ENCODE measurements at regions not wholly inside any gene's neighbourhood (a gene's known extent, or its start where the extent isn't known, plus 50 kb on each side); places are given as distances from the start of the nearest gene placed in this dataset.

DNA sequence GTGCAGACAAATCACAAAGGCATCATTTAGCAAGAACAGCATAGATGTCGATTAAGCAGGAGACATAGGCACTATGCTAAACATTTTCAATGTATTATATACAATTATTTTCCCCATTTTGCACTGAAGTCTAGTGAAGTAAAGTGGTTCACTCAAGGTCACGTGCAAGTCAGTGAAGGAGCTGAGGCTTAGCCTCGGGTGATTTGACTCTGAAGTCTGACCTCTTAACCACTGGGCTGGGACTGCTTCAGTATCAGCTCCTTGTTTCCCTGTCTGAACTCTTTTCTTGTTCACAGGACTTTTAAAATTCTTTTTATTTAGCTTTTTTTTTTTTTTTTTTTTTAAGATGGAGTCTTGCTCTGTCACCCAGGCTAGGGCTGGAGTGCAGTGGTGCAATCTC, 262.7 kb downstream of the DRD1 start:
- Histone ChIP-seq H3K36me3 (ENCODE audit: control insufficient read depth in 2 of 2, insufficient read depth in 2 of 2, low read length in 2 of 2) (no peaks in the 10 kb centered on the region), H3K27me3 (ENCODE audit: control insufficient read depth in 1 of 2, insufficient read depth in 2 of 2, low read length in 2 of 2) (no peaks in the 10 kb centered on the region), H3K4me3 (ENCODE audit: low read length in 2 of 2) (no peak overlapping the region), H3K4me1 (ENCODE audit: control insufficient read depth, insufficient read depth, low read length) (no peaks in the 10 kb centered on the region), H3K9ac (ENCODE audit: low read length in 2 of 2) (no peak overlapping the region), H3K27ac (ENCODE audit: low read length) (no peak overlapping the region), H3K9me3 (ENCODE audit: control insufficient read depth in 2 of 2, low read length in 2 of 2) (no peaks in the 10 kb centered on the region)

DNA sequence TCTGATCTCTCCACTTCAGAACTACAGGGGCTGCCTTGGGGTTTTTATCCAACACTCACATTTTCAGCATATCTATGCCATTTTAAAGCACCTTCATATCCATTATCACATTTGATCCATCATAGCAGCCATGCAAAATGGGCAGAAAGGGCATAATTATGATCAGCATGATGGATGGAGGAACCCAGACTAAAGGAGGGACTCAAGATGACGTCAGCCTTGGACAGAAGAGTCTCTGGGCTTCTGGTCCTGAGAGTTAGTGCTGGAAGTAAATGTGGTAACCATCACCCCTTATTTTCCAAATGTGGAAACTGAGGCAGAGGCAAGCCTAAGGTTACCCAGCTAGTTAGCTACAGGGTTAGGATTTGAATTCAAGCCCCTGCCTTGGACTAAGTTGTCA, 273.1 kb downstream of the DRD1 start:
- Histone ChIP-seq H3K27me3 (ENCODE audit: control insufficient read depth in 1 of 2, insufficient read depth in 2 of 2, low read length in 2 of 2) (no peaks in the 10 kb centered on the region), H3K9ac (ENCODE audit: low read length in 2 of 2) (no peak overlapping the region), H3K9me3 (ENCODE audit: control insufficient read depth in 2 of 2, low read length in 2 of 2) (no peaks in the 10 kb centered on the region), H3K27ac (ENCODE audit: low read length) (no peak overlapping the region), H3K4me3 (ENCODE audit: low read length in 2 of 2) (no peak overlapping the region), H3K36me3 (ENCODE audit: control insufficient read depth in 2 of 2, insufficient read depth in 2 of 2, low read length in 2 of 2) (no peaks in the 10 kb centered on the region), H3K4me1 (ENCODE audit: control insufficient read depth, insufficient read depth, low read length) (no peaks in the 10 kb centered on the region)

DNA sequence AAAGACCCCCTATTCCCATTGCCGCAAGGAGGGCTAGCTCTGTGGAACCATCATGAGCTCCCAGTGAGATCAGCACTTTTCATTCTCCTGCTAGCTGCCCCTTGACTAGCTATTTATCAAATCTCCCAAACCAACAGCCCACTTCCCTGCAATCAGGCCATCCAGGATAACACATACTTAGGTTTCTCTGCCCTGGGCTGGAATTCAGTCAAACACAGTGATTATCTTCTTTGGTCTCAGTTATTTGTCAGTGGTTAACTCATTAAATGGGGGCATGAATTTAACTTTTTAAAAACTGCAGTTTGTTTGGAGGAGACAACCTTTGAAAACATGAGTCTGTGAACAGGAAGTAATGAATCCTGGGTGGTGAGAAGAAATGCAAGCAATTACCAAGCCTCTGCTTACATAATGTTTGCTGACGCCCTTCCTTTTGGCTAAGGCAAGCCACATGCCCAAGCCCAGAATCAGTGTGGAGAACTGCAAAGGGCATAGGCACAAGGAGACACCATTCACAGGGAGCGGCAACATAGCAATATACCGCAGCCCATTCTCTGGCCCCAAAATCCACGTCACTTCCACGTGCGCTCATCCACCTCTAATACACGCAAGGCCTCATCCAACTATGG, 275.0 kb downstream of the DRD1 start:
- H3K4me1 ChIP-seq (ENCODE audit: control insufficient read depth, insufficient read depth, low read length), result no peaks in the 10 kb centered on the region
- no peaks in the 10 kb centered on the region for H3K27me3 ChIP-seq (ENCODE audit: control insufficient read depth in 1 of 2, insufficient read depth in 2 of 2, low read length in 2 of 2)
- H3K9ac ChIP-seq (ENCODE audit: low read length in 2 of 2), result no peak overlapping the region

DNA sequence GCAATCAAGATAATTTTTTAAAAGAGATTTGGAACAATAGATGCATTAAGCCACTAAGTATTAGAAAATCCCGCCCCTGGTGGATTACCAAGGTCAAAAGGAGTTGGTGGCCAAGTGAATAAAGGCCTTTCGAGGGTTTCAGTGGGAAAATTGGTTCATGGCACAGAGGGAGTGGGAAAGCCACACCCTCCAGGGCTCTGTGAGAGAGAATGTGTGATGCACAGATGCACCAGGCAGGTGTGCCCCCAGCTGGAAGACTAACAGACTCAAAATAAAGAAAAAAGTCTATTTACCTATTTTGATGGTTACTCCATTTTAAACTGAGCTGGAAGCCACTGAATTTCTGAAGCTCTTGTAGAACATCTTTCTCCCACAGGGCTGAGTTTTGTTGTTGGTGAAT, 278.0 kb downstream of the DRD1 start:
- Histone ChIP-seq H3K9ac (ENCODE audit: low read length in 2 of 2) (no peak overlapping the region), H3K9me3 (ENCODE audit: control insufficient read depth in 2 of 2, low read length in 2 of 2) (no peaks in the 10 kb centered on the region), H3K36me3 (ENCODE audit: control insufficient read depth in 2 of 2, insufficient read depth in 2 of 2, low read length in 2 of 2) (no peaks in the 10 kb centered on the region), H3K27ac (ENCODE audit: low read length) (no peak overlapping the region), H3K4me3 (ENCODE audit: low read length in 2 of 2) (no peak overlapping the region), H3K27me3 (ENCODE audit: control insufficient read depth in 1 of 2, insufficient read depth in 2 of 2, low read length in 2 of 2) (no peaks in the 10 kb centered on the region), H3K4me1 (ENCODE audit: control insufficient read depth, insufficient read depth, low read length) (peaks cover 4% of the 10 kb centered on the region)

More for the DNA sequence above, 275.0 kb downstream of the DRD1 start:
- no peak overlapping the region for H3K4me3 ChIP-seq (ENCODE audit: low read length in 2 of 2)
- H3K9me3 ChIP-seq (ENCODE audit: control insufficient read depth in 2 of 2, low read length in 2 of 2), result no peaks in the 10 kb centered on the region
- no peaks in the 10 kb centered on the region for H3K36me3 ChIP-seq (ENCODE audit: control insufficient read depth in 2 of 2, insufficient read depth in 2 of 2, low read length in 2 of 2)
- no peak overlapping the region for H3K27ac ChIP-seq (ENCODE audit: low read length)

DNA sequence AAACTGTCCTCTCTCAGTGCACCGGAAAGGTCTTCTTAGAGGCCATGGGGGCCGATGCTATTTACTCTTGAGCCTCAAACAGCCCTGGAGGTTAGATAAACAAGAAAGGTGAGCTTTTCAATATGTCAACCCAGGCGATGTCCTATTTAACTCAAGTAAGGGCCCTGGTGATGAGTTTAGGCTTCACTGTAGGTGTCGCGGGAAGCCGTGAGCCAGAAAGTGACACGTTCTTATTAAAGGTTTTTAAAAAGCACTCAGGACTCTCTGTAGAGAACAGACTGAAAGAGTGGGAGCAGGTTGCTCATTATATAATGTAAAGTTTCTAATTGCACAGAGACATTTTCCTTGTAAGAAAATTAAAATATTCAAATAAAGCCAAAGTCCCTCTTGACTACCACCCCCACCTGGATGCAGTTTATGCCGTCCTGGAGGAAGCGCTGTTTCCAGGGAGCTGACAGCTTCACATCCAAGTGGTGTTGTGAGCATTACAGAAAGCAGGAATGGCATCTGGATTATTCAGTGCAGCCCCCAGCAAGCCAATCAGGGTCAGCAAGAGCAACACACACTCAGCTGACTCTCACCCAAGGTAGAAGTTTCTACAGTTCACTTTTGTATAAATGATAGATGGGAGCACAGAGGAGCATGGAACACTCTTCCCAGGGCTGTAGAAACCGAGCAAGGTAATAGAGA, 280.3 kb downstream of the DRD1 start:
- Histone ChIP-seq H3K36me3 (ENCODE audit: control insufficient read depth in 2 of 2, insufficient read depth in 2 of 2, low read length in 2 of 2) (no peaks in the 10 kb centered on the region), H3K4me3 (ENCODE audit: low read length in 2 of 2) (no peak overlapping the region), H3K27ac (ENCODE audit: low read length) (no peak overlapping the region), H3K9ac (ENCODE audit: low read length in 2 of 2) (no peak overlapping the region), H3K4me1 (ENCODE audit: control insufficient read depth, insufficient read depth, low read length) (peaks cover 4% of the 10 kb centered on the region), H3K27me3 (ENCODE audit: control insufficient read depth in 1 of 2, insufficient read depth in 2 of 2, low read length in 2 of 2) (no peaks in the 10 kb centered on the region), H3K9me3 (ENCODE audit: control insufficient read depth in 2 of 2, low read length in 2 of 2) (no peaks in the 10 kb centered on the region)

DNA sequence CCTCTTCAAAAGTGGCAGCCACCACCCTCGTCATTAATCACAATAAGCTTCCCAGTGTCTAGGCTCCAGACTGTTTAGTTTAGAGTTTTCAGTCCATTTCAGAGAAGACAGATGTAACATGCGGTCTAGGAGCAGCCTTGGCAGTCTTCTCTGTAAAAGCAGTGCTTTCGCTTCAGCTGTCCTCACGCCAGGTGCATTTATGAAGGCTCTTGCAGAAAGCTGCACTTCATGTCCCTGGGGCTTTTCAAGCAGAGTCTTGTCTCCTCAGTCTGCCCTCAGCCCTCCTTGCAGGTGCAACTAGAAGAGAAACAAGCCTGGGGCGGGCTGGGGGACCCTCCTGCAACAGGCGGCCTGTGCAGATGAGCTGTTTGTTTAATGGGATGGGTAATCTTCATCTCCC, 281.9 kb downstream of the DRD1 start:
- H3K4me3 ChIP-seq (ENCODE audit: low read length in 2 of 2), result no peak overlapping the region
- no peak overlapping the region for H3K9ac ChIP-seq (ENCODE audit: low read length in 2 of 2)
- peaks cover 4% of the 10 kb centered on the region for H3K4me1 ChIP-seq (ENCODE audit: control insufficient read depth, insufficient read depth, low read length)
- H3K36me3 ChIP-seq (ENCODE audit: control insufficient read depth in 2 of 2, insufficient read depth in 2 of 2, low read length in 2 of 2), result no peaks in the 10 kb centered on the region
- no peaks in the 10 kb centered on the region for H3K27me3 ChIP-seq (ENCODE audit: control insufficient read depth in 1 of 2, insufficient read depth in 2 of 2, low read length in 2 of 2)
- H3K9me3 ChIP-seq (ENCODE audit: control insufficient read depth in 2 of 2, low read length in 2 of 2), result no peaks in the 10 kb centered on the region
- no peak overlapping the region for H3K27ac ChIP-seq (ENCODE audit: low read length)

DNA sequence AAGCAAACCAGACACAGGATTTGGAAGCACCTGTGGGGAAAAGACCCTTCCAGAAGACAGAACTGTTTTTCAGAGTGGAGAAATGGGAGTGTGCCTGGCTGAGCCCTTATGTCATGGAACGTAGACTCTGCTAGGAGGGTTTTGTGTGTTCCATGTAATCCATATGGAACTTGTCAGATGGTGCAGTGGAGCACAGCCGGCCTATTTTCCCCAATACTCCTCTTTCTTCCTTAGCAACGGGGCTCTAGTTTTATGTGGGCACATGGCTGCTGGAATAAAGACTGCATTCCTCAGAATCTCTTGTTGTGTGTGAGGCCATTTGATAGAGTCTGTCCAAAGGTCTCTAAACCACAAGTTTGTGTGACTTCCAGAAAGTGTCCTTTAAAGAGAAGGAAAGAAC, 284.0 kb downstream of the DRD1 start:
- Histone ChIP-seq H3K27ac (ENCODE audit: low read length) (no peak overlapping the region), H3K36me3 (ENCODE audit: control insufficient read depth in 2 of 2, insufficient read depth in 2 of 2, low read length in 2 of 2) (no peaks in the 10 kb centered on the region), H3K9me3 (ENCODE audit: control insufficient read depth in 2 of 2, low read length in 2 of 2) (no peaks in the 10 kb centered on the region), H3K9ac (ENCODE audit: low read length in 2 of 2) (no peak overlapping the region), H3K4me3 (ENCODE audit: low read length in 2 of 2) (no peak overlapping the region), H3K27me3 (ENCODE audit: control insufficient read depth in 1 of 2, insufficient read depth in 2 of 2, low read length in 2 of 2) (no peaks in the 10 kb centered on the region), H3K4me1 (ENCODE audit: control insufficient read depth, insufficient read depth, low read length) (peaks cover 4% of the 10 kb centered on the region)

DNA sequence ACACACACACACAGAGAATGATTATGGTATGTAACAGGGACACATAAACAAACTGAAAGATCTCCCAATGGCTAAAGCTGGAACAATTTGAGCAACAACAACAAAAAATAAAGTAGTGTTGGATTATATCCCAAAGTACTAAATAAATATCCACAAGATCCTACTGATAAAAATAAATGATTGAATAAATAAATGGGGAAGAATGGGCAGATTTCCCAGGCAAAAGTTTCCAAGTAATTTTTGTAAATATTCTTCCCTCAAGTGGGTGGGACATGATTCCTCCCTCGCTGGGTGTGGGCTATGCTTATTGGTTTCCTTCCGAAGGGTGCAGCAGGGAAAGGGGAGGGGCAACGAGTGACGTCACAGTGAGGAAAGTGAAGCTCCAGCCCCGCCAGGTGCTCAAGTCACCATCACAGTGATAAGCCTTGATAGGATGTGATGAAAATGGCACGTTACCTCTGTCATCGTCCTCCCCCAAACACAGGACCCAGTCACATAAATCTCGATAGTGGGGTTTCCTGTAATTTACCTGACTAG, 295.3 kb downstream of the DRD1 start:
- H3K27ac ChIP-seq (ENCODE audit: low read length), result no peak overlapping the region
- no peak overlapping the region for H3K4me3 ChIP-seq (ENCODE audit: low read length in 2 of 2)
- H3K36me3 ChIP-seq (ENCODE audit: control insufficient read depth in 2 of 2, insufficient read depth in 2 of 2, low read length in 2 of 2), result no peaks in the 10 kb centered on the region
- no peak overlapping the region for H3K9ac ChIP-seq (ENCODE audit: low read length in 2 of 2)
- peaks cover 0 to 4% of the 10 kb centered on the region in 2 donors for H3K9me3 ChIP-seq (ENCODE audit: control insufficient read depth in 2 of 2, low read length in 2 of 2)
- H3K27me3 ChIP-seq (ENCODE audit: control insufficient read depth in 1 of 2, insufficient read depth in 2 of 2, low read length in 2 of 2), result no peaks in the 10 kb centered on the region
- no peaks in the 10 kb centered on the region for H3K4me1 ChIP-seq (ENCODE audit: control insufficient read depth, insufficient read depth, low read length)

DNA sequence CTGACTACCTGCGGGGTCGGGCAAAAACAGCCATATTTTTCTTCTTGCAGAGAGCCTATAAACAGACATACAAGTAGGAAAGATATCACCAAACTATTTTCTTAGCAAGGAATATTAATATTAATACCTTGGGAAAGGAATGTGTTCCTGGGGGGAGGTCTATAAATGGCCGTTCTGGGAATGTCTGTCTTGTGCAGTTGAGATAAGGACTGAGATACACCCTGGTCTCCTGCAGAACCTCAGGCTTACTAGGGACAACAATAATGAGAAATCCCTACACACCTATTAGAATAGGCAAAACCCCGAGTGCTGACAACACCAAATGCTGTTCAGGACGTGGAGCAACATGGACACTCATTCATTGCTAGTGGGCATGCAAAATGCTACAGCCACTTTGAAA, 297.2 kb downstream of the DRD1 start:
- Histone ChIP-seq H3K4me3 (ENCODE audit: low read length in 2 of 2) (no peak overlapping the region), H3K9me3 (ENCODE audit: control insufficient read depth in 2 of 2, low read length in 2 of 2) (peaks cover 0 to 4% of the 10 kb centered on the region in 2 donors), H3K4me1 (ENCODE audit: control insufficient read depth, insufficient read depth, low read length) (no peaks in the 10 kb centered on the region), H3K27ac (ENCODE audit: low read length) (no peak overlapping the region), H3K27me3 (ENCODE audit: control insufficient read depth in 1 of 2, insufficient read depth in 2 of 2, low read length in 2 of 2) (no peaks in the 10 kb centered on the region), H3K9ac (ENCODE audit: low read length in 2 of 2) (no peak overlapping the region), H3K36me3 (ENCODE audit: control insufficient read depth in 2 of 2, insufficient read depth in 2 of 2, low read length in 2 of 2) (no peaks in the 10 kb centered on the region)

DNA sequence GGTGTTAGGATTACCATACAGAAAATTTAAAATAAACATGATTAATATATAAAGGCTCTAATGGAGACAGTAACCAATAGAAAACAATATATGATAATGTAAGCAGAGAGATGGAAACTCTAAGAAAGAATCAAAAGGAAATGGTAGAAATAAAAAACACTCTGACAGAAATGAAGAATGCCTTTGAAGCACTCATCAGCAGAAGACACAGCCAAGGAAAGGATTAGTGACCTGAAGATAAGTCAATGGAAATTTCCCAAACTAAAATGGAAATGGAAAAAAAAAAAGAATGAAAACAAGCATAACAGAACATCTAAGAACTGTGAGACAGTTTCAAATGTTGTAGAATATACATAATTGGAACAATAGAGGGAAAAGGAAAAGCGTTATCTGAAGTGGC, 302.6 kb downstream of the DRD1 start:
- no peak overlapping the region for H3K9ac ChIP-seq (ENCODE audit: low read length in 2 of 2)
- H3K4me1 ChIP-seq (ENCODE audit: control insufficient read depth, insufficient read depth, low read length), result no peaks in the 10 kb centered on the region
- H3K9me3 ChIP-seq (ENCODE audit: control insufficient read depth in 2 of 2, low read length in 2 of 2), result peaks cover 0 to 9% of the 10 kb centered on the region in 2 donors
- H3K27me3 ChIP-seq (ENCODE audit: control insufficient read depth in 1 of 2, insufficient read depth in 2 of 2, low read length in 2 of 2), result no peaks in the 10 kb centered on the region
- no peak overlapping the region for H3K4me3 ChIP-seq (ENCODE audit: low read length in 2 of 2)
- no peak overlapping the region for H3K27ac ChIP-seq (ENCODE audit: low read length)
- no peaks in the 10 kb centered on the region for H3K36me3 ChIP-seq (ENCODE audit: control insufficient read depth in 2 of 2, insufficient read depth in 2 of 2, low read length in 2 of 2)

DNA sequence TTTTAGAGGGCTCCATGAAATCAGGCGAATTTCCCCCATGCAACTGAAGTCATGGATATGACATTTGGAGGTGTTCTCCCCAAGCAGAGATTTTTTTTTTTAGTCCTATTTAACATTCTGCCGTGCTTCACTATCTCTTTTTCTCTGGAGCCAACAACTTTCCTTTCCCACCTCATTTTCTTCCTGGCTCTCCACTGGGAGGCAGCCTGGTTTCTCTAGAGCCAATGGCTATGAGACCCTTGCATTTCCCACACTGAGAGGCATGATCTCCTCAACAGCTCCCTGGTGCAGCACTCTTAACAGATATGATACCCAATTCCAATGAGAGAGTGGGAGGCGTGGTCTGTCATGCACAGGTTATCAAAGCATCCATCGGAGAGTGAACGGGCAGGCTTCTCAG, 310.8 kb downstream of the DRD1 start:
- no peaks in the 10 kb centered on the region for H3K9me3 ChIP-seq (ENCODE audit: control insufficient read depth in 2 of 2, low read length in 2 of 2)
- peaks cover 2% of the 10 kb centered on the region for H3K4me1 ChIP-seq (ENCODE audit: control insufficient read depth, insufficient read depth, low read length)
- no peak overlapping the region for H3K4me3 ChIP-seq (ENCODE audit: low read length in 2 of 2)
- H3K27ac ChIP-seq (ENCODE audit: low read length), result no peak overlapping the region
- H3K36me3 ChIP-seq (ENCODE audit: control insufficient read depth in 2 of 2, insufficient read depth in 2 of 2, low read length in 2 of 2), result no peaks in the 10 kb centered on the region
- H3K27me3 ChIP-seq (ENCODE audit: control insufficient read depth in 1 of 2, insufficient read depth in 2 of 2, low read length in 2 of 2), result no peaks in the 10 kb centered on the region
- no peak overlapping the region for H3K9ac ChIP-seq (ENCODE audit: low read length in 2 of 2)

Measured in stomach smooth muscle (tissue), 2 donors.